GM19351 (cell line): ENCODE measurements at regions not wholly inside any gene's neighbourhood (a gene's known extent, or its start where the extent isn't known, plus 50 kb on each side); places are given as distances from the start of the nearest gene placed in this dataset.
"Not testable (repeated sequence)": the region's sequence is repeated elsewhere in the genome, so short reads cannot be mapped to it uniquely, and the experiment has no call there.

Experiments
- ATAC-seq: cut with Tn5 transposase; IDR thresholded peaks from one replicate; pipeline ENCODE4 v1.9.1; 2021; ENCODE audit warnings: mild to moderate bottlenecking, moderate library complexity; ENCODE audit not compliant: unreplicated experiment

GRCh38 chr9:129416821-129417539 is 203.9 kb downstream of the C9orf50 start:
- no peak for ATAC-seq

- ATAC-seq = no peak
Measured at GRCh38 chr9:129415942-129416651, 204.8 kb downstream of the C9orf50 start.

DNA sequence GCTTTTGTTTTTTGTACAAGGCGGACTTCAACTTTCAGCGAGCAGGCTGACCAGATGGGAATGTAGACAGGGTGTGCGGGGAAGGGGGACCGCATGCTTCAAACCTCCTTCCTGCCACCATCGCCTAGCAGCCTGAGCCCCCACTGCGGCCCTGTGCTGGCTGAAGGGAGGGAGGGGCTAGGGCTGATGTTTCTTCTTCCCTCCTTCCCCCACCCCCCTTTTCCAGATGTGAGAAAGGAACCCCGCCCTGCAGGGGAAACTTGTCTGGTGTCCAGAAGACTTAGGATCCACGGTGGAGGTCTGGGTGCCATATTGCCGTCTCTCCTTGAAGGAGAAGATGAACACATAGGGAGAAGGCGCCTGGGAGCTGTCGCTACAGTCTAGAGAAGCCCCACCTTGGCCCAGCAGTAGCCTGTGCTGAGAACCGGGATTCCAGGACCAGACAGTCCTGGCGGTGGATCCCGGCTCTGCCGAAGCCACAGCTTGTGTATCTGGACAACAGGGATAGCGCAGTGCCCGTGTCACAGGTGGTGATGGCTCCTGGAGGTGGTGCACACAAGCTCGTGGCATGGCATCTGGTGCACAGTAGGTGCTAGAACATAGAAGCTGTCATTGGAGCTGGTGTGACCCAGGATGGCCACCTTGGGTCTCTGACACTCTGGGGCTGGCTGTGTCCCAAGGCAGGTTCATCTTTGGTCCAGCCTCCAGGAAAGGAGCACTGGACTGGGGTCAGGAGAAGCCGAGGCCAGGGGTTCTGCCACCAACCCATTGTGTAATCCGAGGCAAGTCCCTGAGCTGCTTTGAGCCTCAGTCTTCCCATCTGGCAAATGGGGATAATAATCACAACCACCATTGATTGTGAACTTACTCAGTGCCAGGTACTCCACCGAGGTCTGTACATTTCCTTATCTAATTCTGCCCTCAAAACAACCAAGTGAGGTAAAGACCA is 205.6 kb downstream of the C9orf50 start:
- ATAC-seq = no peak

GRCh38 chr9:129414377-129414992 is 206.4 kb downstream of the C9orf50 start:
- no peak for ATAC-seq

DNA sequence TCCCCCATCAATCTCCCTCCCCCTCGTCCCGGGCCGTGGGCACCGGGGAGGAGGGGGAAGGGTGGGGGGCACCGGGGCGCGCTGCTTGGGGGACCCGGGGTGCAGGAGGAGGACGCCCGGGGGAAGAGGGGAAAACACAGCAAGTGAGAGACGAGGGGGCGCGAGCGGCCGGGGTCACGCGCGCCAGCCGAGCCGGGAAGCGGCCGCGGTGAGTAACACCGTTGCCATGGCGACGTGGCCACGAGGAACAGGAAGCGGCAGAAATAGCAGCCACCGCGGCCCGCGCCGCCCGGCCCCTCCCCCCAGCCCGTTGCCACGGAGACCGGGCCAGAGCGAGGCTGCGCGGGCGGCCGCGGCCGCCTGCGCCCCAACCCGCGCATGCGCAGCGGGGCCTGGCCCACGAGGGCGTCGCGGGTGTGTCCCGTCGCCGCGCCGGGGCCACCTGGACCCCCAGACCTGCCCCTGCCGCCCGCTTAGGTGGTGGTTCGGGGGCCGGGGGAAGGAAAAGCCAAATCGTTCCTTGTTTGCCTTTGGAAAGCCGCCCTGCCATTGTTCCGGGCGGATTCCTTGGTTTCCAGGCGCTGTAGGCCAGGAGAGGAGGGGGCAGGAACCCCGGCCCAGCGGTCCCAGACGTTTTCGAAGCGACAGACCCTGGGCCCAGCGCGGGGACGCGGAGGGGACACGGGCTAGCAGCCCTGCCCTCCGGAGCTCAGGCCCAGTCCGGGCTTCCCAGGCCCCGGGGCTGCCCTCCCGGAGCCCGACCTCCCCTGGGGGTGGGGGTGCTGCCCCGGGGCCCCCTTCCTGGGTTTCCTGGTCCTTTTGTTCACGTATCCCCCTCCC is 207.1 kb downstream of the C9orf50 start:
- ATAC-seq = peak; percentile 87

- peak; percentile 27 for ATAC-seq
Measured at GRCh38 chr9:129412814-129413536, 207.9 kb downstream of the C9orf50 start.

- ATAC-seq = not testable (repeated sequence)
Measured at GRCh38 chr9:129412176-129412813, 208.6 kb downstream of the C9orf50 start.

GRCh38 chr9:129411501-129412175 is 209.3 kb downstream of the C9orf50 start:
- ATAC-seq = no peak

GRCh38 chr9:129410226-129410625 is 210.7 kb downstream of the C9orf50 start:
- ATAC-seq = no peak

- no peak for ATAC-seq
Measured at GRCh38 chr9:129408535-129409215, 212.2 kb downstream of the C9orf50 start.

DNA sequence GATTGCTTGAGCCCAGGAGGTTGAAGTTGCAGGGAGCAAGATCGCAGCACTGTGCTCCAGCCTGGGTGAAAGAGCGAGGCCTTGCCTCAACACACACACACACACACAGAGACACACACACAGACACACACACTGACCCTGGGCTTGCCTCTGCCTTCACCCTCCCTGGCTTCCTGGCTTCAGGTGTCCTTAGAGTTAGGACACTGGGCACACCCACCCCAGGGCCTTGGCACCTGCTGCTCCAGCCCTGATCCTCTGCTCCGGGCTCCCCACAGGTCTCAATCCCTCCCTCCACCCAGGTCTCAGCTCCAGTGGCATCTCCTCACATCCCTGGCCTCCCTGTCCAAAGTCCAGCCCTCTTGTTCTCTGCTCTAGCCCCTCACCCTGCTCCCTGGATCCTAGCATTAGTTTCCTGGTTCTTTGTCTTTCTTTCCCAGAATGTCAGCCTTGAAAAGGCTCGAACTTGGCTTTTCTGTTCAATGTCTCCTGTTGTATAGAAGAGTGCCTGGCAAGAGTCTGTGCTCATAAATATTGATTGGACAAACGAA is 212.9 kb downstream of the C9orf50 start:
- no peak for ATAC-seq

DNA sequence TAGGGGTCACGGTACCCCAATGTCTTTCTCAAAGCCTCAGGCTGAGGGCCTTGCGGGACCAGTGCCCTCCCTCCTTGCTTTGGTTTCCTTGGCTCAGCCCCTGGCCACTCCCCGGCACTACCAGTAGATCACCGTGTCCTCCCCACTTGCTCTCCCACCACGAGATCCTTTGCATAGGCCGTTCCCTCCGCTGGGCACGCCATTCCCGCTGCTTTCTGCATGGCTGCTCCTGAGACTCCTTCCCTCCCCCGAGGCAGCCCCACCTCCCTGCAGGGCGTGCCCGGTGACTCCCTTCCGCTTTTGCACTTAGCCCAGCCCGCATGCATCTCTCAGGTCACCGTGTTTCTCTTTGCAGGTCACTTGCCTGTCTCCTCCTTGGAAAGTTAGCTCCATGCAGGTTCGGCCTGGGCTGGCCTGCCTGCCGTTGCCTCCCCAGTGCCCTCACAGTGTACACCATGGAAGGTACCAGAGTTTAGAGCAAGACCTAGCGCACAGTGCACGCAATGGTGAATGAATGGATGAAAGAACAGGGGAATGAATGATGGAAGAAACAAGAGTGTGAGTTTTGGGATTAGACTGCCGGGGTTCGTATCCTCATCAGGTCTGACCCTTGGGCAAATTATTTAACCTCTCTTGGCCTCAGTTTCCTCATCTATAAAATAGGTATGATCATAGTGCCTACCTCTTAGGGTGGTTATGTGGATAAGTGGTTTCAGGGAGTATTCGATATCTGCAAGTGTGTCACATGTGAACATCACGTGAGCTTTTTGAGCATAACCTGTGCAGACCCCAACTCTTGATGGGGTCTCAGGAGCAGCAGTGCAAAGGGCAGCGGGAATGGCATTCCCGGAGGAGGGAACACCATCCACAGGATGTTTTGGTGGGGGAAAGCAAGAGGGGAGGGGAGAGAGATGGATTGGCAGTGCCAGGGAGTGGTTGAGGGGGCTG is 214.3 kb downstream of the C9orf50 start:
- ATAC-seq = no peak

- ATAC-seq = no peak
Measured at GRCh38 chr9:129405827-129406213, 215.1 kb downstream of the C9orf50 start.

- ATAC-seq = no peak
Measured at GRCh38 chr9:129405089-129405826, 215.6 kb downstream of the C9orf50 start.

DNA sequence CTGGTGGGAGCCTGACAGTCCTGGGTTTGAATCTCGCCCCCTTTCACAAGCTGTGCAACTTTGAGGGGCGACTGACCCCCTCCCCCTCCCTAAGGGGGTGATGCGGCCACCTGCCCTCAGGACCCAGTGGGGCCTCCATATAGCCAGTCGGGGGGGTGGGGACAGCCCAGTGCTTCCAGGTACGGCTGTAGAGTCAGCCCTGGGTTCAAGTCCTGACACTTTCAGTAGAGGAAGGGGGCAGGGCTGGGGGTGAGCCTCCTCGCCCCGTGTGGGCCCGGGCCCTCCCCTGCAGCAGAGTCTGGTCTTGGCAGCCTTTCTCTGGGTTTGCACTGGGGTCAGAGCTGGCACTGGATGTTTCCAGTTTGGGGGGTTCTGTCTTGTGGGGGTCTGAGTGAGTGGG is 216.3 kb downstream of the C9orf50 start:
- ATAC-seq = no peak
